Thyroid gland (tissue), 4 donors: ENCODE measurements at regions not wholly inside any gene's neighbourhood (a gene's known extent, or its start where the extent isn't known, plus 50 kb on each side); places are given as distances from the start of the nearest gene placed in this dataset.

ENCODE experiments used
- DNase-seq, 2 donors: peaks; one replicate each; pipeline ENCODE4 v3.0.0-alpha.2; 2019
- H3K27ac ChIP-seq, 3 donors: fragments of 200-600 bp; sonication (generic); 1 replicate in 2 of 3; 2 replicates in 1 of 3; pipeline ENCODE4 v1.5.1; 2016 to 2019; ENCODE audit warnings: mild to moderate bottlenecking in 1 of 3, moderate library complexity in 1 of 3
- H3K27me3 ChIP-seq: fragments of 200-600 bp; sonication (generic); one replicate; pipeline ENCODE4 v1.5.1; 2019
- H3K36me3 ChIP-seq, 2 donors: fragments of 200-600 bp; sonication (generic); one replicate each; pipeline ENCODE4 v1.5.1; 2016 to 2019
- H3K4me1 ChIP-seq, 2 donors: fragments of 200-600 bp; sonication (generic); one replicate each; pipeline ENCODE4 v1.5.1; 2017 to 2019
- H3K4me3 ChIP-seq, 3 donors: fragments of 200-600 bp; sonication (generic); replicated peaks in 1 of 3; 1 replicate in 2 of 3; 2 replicates in 1 of 3; pipeline ENCODE4 v1.5.1; 2016; ENCODE audit warnings: mild to moderate bottlenecking in 1 of 3
- H3K9me3 ChIP-seq: fragments of 200-600 bp; sonication (generic); one replicate; pipeline ENCODE4 v1.5.1; 2017
- CTCF ChIP-seq, 6 experiments: fragments of 200-600 bp in 3 of 6; fragments of 450-650 bp in 3 of 6; sonication (generic) in 3 of 6; IDR thresholded peaks; one replicate each; pipeline ENCODE4 v1.5.1; 2016 to 2019; ENCODE audit warnings: antibody characterized with exemption in 6 of 6, mild to moderate bottlenecking in 2 of 6, inconsistent platforms in 1 of 6, moderate library complexity in 1 of 6
- POLR2A ChIP-seq, 2 donors: fragments of 450-650 bp; IDR thresholded peaks; one replicate each; pipeline ENCODE4 v1.6.1; 2017; ENCODE audit warnings: antibody characterized with exemption in 2 of 2, mild to moderate bottlenecking in 2 of 2, moderate library complexity in 1 of 2
- WGBS, 2 donors: methylation state at CpG; one replicate each; pipeline ENCODE4 v1.1.5; 2017; 5-methylcytosine and 5-hydroxymethylcytosine counted together
- intact Hi-C: fragments of 100-400 bp; cut with DNase I; formaldehyde crosslinking; loops from one replicate; pipeline ENCODE4 v1.15.1; 2023

- no peaks in the 10 kb centered on the region for H3K4me1 ChIP-seq
- H3K9me3 ChIP-seq, result no peaks in the 10 kb centered on the region
- no peak for TF ChIP-seq CTCF (IDR thresholded peaks at IDR 0.05)
- TF ChIP-seq POLR2A (IDR thresholded peaks at IDR 0.05), result no peak
- no peaks in the 10 kb centered on the region for H3K36me3 ChIP-seq
- WGBS, 2 donors, result 70 to 87% methylated on average over 8 of the region's 8 CpGs
- intact Hi-C loops, result no loop called here
- H3K27ac ChIP-seq, result no peak overlapping the region
- H3K27me3 ChIP-seq, result no peaks in the 10 kb centered on the region
- no peak overlapping the region for H3K4me3 ChIP-seq
- no peak for DNase-seq
These were observed 49.9 kb upstream of the ELAC2 start for GRCh38 chr17:13067629-13068303.
